ENCODE measurements at regions not wholly inside any gene's neighbourhood (a gene's known extent, or its start where the extent isn't known, plus 50 kb on each side); places are given as distances from the start of the nearest gene placed in this dataset.

DNA sequence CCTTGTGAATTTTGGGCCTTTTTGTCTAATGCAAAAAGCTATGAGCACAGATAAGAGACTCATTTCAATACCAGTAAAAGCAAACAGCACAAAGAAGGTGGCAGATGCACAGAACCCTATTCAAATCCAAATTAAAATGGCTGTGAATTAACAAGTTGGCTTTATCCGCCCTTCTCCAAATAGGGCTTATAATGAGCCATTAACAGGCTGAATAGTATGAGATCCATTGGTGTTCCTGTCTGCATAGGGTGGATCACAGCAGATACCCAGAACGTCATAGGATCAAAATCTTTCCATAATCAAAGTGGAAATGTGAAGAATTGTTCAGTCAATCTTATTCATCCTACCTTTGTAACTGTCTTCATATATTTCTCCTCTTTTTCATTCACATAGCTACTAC is 282.4 kb upstream of the UMPS start:
- DNase-seq (ENCODE audit: low read depth) (no peak), FAIRE-seq (no peak)
- H3K27me3 ChIP-seq (ENCODE audit: control insufficient read depth, insufficient read depth, low read length) = no peaks in the 10 kb centered on the region
- no peak overlapping the region for H3K4me3 ChIP-seq (ENCODE audit: low read depth, low read length)
- H3K36me3 ChIP-seq (ENCODE audit: control insufficient read depth, insufficient read depth, low read length) = no peaks in the 10 kb centered on the region
- TF ChIP-seq, protein P1, sequence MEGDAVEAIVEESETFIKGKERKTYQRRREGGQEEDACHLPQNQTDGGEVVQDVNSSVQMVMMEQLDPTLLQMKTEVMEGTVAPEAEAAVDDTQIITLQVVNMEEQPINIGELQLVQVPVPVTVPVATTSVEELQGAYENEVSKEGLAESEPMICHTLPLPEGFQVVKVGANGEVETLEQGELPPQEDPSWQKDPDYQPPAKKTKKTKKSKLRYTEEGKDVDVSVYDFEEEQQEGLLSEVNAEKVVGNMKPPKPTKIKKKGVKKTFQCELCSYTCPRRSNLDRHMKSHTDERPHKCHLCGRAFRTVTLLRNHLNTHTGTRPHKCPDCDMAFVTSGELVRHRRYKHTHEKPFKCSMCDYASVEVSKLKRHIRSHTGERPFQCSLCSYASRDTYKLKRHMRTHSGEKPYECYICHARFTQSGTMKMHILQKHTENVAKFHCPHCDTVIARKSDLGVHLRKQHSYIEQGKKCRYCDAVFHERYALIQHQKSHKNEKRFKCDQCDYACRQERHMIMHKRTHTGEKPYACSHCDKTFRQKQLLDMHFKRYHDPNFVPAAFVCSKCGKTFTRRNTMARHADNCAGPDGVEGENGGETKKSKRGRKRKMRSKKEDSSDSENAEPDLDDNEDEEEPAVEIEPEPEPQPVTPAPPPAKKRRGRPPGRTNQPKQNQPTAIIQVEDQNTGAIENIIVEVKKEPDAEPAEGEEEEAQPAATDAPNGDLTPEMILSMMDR (IDR thresholded peaks at IDR 0.05; ENCODE audit: insufficient read depth, low read length, severe bottlenecking) = no peak

DNA sequence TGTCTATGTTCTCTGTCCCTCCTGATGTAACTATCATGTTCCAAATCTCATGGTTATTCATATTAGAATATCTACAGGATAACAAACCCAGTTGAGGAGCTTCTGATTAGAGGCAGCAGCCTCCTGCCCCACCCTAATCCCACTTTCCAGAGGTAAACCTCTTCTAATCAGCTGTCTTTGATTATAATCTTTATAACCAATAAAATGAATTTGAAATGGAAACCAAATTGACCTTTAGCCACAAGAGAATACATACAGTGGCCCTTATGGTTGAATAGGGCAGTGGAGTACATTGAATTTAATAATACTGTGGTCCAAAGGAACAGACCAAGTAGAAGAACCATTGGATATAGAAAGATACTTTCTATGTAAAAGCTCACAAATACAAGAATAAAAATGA is 281.3 kb upstream of the UMPS start:
- Histone ChIP-seq H3K27me3 (ENCODE audit: control insufficient read depth, insufficient read depth, low read length) (no peaks in the 10 kb centered on the region), H3K36me3 (ENCODE audit: control insufficient read depth, insufficient read depth, low read length) (no peaks in the 10 kb centered on the region), H3K4me3 (ENCODE audit: low read depth, low read length) (no peak overlapping the region)
- FAIRE-seq (no peak), DNase-seq (ENCODE audit: low read depth) (no peak)
- TF ChIP-seq, protein P1 (IDR thresholded peaks at IDR 0.05; ENCODE audit: insufficient read depth, low read length, severe bottlenecking) = no peak

DNA sequence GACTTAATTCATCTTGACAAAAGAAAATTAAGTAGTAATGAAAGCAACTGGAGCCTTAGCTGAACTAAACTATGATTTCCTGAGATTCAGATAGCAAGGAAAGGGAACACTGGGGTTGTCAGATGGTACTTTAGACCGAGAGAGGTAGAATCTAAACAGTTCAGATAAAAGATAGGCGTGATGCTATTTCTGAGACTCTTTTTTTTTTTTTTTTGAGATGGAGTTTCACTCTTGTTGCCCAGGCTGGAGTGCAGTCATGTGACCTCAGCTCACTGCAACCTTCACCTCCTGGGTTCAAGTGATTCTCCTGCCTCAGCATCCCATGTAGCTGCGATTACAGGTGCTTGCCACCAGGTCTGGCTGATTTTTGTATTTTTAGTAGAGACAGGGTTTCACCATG is 279.9 kb upstream of the UMPS start:
- H3K27me3 ChIP-seq (ENCODE audit: control insufficient read depth, insufficient read depth, low read length) = no peaks in the 10 kb centered on the region
- no peak for FAIRE-seq
- DNase-seq (ENCODE audit: low read depth) = no peak
- no peak overlapping the region for H3K4me3 ChIP-seq (ENCODE audit: low read depth, low read length)
- no peaks in the 10 kb centered on the region for H3K36me3 ChIP-seq (ENCODE audit: control insufficient read depth, insufficient read depth, low read length)
- TF ChIP-seq, protein P1 (IDR thresholded peaks at IDR 0.05; ENCODE audit: insufficient read depth, low read length, severe bottlenecking) = no peak

DNA sequence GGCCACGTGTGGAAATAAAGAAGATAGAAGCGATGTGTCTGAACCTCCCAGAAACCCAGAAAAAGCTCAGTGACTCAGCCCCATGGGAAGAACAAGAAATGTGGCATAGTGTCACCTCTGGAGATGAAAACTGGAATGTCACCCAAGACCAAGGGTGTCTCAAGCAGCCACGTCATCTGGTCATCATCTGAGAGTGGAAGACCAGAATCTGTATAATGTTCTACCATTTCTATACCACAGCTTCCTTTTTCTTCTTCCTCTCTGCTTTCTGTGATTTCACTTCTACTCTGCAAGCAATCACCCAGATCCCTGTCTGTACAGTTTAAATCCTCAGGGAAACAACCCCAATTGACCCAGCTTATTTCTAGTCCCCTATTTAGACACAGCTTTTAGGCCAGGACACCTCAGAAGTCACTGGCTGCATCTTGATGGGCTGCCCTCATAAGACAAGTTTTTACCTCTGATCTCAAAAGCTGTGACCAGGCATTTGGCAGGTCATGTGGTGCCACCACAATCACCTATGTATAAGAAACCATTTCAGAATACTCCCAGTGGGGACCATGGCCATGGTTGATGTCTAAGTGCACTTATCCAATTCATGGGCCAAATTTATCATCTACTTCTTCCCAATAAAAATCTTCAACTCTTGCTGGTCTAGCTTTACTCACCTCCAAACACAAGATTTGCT is 278.5 kb upstream of the UMPS start:
- DNase-seq (ENCODE audit: low read depth) (no peak), FAIRE-seq (peak; percentile 13)
- TF ChIP-seq, protein P1 (IDR thresholded peaks at IDR 0.05; ENCODE audit: insufficient read depth, low read length, severe bottlenecking) = no peak
- no peak overlapping the region for H3K4me3 ChIP-seq (ENCODE audit: low read depth, low read length)
- H3K27me3 ChIP-seq (ENCODE audit: control insufficient read depth, insufficient read depth, low read length) = no peaks in the 10 kb centered on the region
- no peaks in the 10 kb centered on the region for H3K36me3 ChIP-seq (ENCODE audit: control insufficient read depth, insufficient read depth, low read length)

DNA sequence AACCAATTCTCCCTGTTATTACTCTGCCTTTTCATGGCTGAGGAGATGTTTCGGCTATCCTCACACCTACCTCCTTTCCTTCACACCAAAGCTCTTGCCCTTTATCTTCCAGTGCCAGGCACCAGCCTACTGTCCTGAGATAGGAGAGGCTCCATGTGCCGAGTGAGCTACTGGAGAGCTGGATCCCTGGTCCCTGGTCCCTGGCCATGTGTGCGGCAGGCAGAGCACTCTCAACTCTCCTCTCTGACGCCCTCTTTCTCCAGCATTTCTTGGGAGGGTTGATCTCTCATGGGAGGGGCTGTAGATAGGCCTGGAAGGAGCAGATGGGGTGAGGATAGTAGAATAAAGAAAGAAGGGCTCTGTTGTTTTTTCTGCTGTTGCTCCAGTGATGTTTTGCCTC is 277.1 kb upstream of the UMPS start:
- Histone ChIP-seq H3K4me3 (ENCODE audit: low read depth, low read length) (no peak overlapping the region), H3K27me3 (ENCODE audit: control insufficient read depth, insufficient read depth, low read length) (no peaks in the 10 kb centered on the region), H3K36me3 (ENCODE audit: control insufficient read depth, insufficient read depth, low read length) (no peaks in the 10 kb centered on the region)
- TF ChIP-seq, protein P1 (IDR thresholded peaks at IDR 0.05; ENCODE audit: insufficient read depth, low read length, severe bottlenecking) = no peak
- no peak for FAIRE-seq
- DNase-seq (ENCODE audit: low read depth) = no peak

DNA sequence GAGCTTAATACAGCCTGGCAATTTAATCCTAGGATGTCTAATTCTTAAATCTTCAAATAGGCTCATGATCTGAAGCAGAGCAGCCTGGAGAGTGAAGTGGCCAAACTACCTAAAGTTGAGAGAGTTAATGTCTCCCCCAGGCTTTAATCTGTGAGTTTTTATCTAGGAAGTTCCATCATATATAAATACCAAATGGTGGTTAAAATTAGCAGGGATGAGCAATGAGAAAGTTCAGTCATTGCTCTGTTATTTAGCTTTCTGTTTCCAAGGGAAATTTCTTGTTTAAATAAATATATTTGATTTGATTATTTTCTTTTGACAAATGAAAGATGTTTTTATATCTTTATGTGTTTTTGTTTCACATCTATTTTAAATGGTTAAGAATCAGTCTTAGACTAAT is 274.4 kb upstream of the UMPS start:
- no peak overlapping the region for H3K4me3 ChIP-seq (ENCODE audit: low read depth, low read length)
- DNase-seq (ENCODE audit: low read depth) (no peak), FAIRE-seq (no peak)
- TF ChIP-seq, protein P1 (IDR thresholded peaks at IDR 0.05; ENCODE audit: insufficient read depth, low read length, severe bottlenecking) = no peak
- H3K36me3 ChIP-seq (ENCODE audit: control insufficient read depth, insufficient read depth, low read length) = no peaks in the 10 kb centered on the region
- H3K27me3 ChIP-seq (ENCODE audit: control insufficient read depth, insufficient read depth, low read length) = no peaks in the 10 kb centered on the region

All from bronchial epithelial cell (primary cell).